T1000 (cell line): ENCODE measurements at regions not wholly inside any gene's neighbourhood (a gene's known extent, or its start where the extent isn't known, plus 50 kb on each side); places are given as distances from the start of the nearest gene placed in this dataset.
A peak's percentile ranks its signal among the peaks of the same experiment; 100 is the strongest.

Experiments
- DNase-seq: peaks from one replicate; lab custom pipeline; 2025; ENCODE audit warnings: mixed read lengths; lab: John Stamatoyannopoulos, UW

GRCh38 chr15:88707771-88708654, 69.2 kb downstream of the ISG20 start:
- no peak for DNase-seq

DNA sequence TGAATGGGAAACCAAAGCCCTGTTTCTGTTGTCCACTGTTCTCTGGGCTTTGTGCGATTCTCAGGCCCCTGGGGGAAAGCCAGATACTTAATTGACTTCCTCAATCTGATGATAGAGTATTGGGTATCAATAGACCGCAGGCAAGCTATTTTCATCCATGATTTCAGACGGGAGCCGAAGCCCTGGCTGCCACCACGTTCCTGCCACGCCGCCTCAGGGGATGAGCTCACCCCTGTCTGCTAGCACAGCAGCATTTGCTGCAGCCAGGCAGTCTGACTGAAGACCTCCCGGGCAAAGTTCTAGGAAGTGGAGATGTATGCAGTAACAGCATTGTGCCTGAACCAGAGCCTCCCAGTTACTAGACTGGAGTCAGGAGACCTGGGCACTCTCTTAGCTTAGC, 69.8 kb downstream of the ISG20 start:
- peak; percentile 35 for DNase-seq

DNA sequence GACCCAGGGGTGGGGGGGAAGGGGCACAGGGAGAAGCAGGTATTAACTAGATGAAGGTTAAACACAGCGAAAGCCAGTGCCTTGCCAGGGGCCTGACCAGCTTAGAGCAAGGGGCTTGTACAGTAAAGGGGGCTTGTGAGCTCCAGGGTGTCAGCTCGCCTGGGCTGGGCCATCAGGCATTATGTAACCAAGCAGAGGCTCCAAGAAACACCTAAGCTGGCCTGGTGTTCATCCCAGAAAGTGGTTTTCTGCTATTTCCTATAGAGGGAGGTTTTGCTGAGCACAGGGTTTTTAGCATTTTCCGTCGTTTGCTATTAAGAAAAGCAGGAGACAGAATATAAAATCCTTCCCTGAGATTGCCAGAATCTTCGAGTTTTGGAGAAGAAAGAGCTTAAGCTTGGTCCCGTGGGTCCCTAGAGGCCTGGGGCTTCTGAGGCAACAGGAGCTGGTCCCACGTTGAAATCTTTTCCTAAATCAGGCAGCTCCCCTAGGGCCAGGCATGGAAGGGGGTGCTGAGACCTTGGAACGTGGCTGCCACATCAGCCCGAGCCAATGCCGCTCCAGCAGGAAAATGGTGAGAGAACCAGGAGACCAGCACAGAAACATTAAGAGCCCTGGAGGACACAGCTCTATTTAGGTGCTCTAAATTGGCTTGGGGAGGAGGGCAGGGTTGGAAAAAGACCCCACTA, 71.4 kb downstream of the ISG20 start:
- no peak for DNase-seq

DNA sequence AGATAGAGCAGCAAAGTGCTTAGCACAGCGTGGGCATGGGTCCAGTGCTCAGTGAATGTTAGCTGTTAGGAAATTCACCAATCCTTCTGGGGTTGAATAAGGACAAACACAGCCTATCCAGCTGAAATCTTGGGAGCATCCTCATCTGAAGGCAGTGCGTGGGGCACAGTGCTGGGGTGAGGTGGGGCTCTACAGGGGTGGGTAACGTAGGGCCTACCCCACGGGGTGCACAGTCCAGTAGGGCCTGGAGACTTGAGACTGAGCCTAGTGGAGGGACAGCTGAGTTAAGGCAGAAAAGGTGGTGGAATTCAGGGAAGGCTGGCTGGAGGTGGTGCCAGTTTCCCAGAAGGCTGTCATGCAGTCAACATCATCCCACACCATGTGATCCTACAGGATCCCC, 73.0 kb downstream of the ISG20 start:
- no peak for DNase-seq

GRCh38 chr15:88714782-88715372, 76.1 kb downstream of the ISG20 start:
- no peak for DNase-seq

GRCh38 chr15:88716543-88717381, 77.9 kb downstream of the ISG20 start:
- no peak for DNase-seq

- no peak for DNase-seq
Measured at GRCh38 chr15:88717382-88718031, 78.7 kb downstream of the ISG20 start.

DNA sequence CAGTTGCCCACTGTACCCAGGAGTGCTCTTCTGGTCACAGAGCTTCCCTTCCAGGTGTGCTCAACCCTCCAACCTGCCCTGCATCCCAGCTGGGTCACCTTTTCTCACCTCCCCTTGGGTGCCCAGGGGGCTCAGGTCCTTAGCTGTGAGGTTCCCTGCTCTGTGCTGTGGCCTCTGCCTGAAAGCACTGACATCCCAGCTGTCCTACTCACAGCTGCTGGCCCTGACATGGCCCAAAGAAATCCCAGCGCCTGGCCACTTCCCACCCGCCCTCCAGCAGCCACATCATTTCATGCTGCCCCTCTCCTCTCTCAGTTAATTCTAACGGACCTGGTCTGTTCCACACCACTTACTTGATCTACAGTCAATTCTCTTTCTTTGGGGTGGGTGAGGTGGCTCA, 79.9 kb downstream of the ISG20 start:
- no peak for DNase-seq

DNA sequence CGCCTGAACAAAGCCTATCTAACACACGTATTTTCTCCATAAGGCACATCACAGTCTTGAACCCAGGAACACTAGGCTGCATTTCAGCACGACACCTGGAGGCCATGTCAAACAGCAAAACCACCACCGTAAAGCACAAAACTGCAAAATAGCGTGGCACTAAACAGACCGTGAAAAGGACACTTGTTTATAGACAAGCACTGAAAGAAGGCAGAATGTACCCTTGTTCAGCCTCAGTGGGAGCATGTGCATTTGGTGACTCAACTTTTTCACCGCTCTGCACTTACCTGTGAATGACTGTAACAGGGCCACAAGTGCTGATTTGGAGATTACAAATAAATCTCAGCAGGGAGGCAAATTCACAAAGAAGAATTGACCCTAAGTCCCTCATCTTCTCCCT, 80.8 kb downstream of the ISG20 start:
- no peak for DNase-seq

DNA sequence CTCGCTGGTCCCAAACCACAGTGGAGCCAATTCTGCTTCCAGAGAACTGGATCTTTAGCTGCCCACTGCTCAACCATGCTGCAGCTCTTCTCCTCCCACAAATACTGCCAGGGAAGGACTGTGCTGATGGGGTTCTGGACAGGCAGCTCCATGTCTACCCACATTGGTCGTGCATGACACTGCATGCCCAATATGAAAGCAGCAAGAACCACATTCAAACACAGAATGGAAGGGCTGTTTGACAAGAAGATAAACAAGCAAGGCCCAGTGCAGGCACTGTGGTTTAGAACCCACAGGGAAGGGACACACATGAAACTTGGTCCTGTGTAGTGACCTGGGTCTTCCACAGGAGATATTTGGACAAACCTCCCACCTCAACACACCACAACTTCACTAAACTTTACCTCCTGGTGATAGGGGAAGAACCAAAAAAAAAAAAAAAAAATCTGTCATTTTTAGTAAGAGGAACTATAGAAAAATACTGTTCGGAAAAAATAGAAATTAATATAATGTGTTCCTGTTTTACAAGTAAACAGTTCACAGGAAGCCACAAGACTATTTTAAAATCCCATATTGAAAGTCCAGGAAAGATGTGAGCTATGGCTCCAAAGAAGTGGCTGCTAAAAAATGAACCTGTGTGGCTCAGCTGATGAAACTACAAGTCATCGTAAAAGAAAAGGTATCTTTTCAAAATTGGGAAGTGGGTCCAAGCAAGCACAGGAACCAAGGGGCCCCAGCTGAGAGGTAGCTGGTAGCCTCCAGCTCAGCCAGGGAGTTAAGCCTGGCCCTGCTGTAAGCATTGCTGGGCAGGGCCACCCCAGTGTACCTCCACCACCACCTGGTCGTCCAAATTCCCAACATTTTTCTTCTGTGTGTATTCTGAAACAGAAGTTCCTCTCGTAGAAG, 77.7 kb upstream of the ACAN start:
- DNase-seq, result no peak

DNA sequence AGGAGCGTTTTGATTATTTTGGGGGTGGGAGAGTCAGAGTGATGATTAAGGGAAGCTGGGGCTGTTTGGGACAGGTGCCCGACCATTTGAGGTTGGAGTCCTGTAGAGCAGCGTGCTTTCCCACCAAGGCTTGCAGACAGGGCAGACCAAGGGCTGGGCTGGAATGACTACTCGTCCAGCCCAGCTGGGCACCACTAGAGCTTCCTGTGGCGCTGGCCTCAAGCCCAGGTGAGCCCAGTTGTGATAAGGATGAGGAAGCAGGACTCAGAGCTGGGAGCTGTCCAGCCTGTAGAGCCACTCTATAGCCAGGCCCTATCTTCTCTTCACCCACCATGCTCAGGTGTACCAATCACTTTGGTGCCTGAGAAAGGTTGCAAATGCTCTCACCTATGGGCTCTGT, 75.8 kb upstream of the ACAN start:
- no peak for DNase-seq

- no peak for DNase-seq
Measured at GRCh38 chr15:88729581-88729980, 73.7 kb upstream of the ACAN start.

GRCh38 chr15:88730751-88731150, 72.5 kb upstream of the ACAN start:
- no peak for DNase-seq

DNA sequence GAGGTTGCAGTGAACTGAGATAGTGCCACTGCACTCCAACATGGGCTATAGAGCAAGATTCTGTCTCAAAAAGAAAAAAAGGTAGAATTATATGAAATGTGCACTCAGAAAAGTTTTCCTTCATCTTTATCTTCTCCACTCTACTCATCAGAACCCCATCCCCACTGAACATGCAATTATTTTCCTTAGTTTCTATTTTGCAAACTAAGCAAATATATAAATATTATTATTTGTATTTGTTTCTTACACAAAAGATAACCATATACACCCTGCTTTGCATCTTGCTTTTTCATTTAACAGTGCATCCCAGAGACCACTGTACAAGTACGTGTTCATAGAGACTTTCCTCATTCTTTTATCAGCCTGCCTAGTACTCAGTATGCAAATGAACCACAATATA, 68.0 kb upstream of the ACAN start:
- no peak for DNase-seq

GRCh38 chr15:88736204-88736603, 67.0 kb upstream of the ACAN start:
- no peak for DNase-seq

GRCh38 chr15:88738796-88739195, 64.4 kb upstream of the ACAN start:
- no peak for DNase-seq

- no peak for DNase-seq
Measured at GRCh38 chr15:88739541-88739940, 63.7 kb upstream of the ACAN start.

DNA sequence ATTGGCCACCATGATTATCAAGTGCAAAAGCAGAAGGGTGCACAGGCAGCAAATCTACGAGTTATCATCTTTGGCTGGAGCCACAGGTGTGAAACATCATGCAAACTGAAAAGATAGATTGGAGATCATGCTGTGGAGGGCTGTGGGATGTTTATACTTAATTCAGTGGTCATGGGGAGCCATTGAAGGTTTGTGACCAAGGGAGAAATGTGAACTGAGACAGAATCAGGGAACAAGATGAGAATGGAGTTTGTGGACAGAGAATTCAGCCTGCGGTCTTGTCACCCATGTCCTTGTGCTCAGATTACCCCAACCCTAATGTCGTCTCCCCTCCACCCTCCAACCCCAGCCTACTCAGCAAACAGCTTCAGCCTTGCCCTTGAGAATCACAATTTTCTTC, 62.9 kb upstream of the ACAN start:
- no peak for DNase-seq

GRCh38 chr15:88741046-88741445, 62.2 kb upstream of the ACAN start:
- DNase-seq, result no peak

GRCh38 chr15:88741671-88742070, 61.6 kb upstream of the ACAN start:
- no peak for DNase-seq

GRCh38 chr15:88742161-88742560, 61.1 kb upstream of the ACAN start:
- DNase-seq, result no peak
